ENCODE measurements at regions not wholly inside any gene's neighbourhood (a gene's known extent, or its start where the extent isn't known, plus 50 kb on each side); places are given as distances from the start of the nearest gene placed in this dataset.

DNA sequence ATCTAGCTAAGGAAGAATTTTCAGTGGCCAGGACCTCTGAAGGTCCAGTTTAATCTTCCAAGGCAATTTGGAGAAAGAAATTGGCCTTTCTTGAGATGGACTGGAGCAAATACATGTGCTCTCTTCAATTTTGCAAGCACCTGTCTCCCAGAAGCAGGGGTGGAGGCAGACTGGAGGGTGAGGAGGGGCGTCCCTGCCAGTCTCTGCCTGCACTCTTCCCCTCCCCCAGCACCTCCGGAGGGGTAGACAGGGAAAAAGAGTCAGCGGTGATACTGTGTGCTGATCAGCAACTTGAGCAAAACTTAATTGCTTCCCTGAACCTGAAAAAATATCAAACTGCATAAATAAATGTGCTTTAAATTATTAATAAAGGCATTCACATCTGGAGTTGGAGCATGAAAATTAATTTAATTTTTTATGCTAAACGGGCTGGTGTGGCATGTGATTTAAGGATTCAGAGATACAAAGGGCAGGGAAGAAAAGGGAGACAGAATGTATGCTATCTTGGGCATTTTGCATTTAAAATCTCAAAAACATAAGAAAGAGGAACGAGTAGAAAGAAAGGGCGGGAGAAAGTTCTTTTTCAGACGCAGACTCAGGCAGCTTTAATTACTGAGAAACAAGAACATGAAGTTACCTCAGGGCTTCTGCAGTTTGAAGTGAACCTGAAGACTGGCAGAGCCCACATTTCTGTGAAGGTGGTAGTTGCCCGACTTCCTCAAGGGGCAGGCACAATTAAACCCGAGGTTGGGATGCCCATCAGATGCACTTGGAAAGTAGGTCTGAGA is 319.7 kb downstream of the UACA start:
- peak overlapping the region; percentile 24 for H3K27ac ChIP-seq (replicated peaks)
- H3K4me3 ChIP-seq (replicated peaks; ENCODE audit: insufficient read depth, low read length): no peak overlapping the region
- TF ChIP-seq POLR2AphosphoS5 (IDR thresholded peaks at IDR 0.05; ENCODE audit: low read depth) (no peak), SPI1 (IDR thresholded peaks at IDR 0.05; ENCODE audit: borderline replicate concordance, low read depth) (no peak), GABPA (IDR thresholded peaks at IDR 0.05; ENCODE audit: low read depth) (no peak)
- TF ChIP-seq, protein P1, sequence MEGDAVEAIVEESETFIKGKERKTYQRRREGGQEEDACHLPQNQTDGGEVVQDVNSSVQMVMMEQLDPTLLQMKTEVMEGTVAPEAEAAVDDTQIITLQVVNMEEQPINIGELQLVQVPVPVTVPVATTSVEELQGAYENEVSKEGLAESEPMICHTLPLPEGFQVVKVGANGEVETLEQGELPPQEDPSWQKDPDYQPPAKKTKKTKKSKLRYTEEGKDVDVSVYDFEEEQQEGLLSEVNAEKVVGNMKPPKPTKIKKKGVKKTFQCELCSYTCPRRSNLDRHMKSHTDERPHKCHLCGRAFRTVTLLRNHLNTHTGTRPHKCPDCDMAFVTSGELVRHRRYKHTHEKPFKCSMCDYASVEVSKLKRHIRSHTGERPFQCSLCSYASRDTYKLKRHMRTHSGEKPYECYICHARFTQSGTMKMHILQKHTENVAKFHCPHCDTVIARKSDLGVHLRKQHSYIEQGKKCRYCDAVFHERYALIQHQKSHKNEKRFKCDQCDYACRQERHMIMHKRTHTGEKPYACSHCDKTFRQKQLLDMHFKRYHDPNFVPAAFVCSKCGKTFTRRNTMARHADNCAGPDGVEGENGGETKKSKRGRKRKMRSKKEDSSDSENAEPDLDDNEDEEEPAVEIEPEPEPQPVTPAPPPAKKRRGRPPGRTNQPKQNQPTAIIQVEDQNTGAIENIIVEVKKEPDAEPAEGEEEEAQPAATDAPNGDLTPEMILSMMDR (IDR thresholded peaks at IDR 0.05; ENCODE audit: insufficient read depth, low read length): no peak
- TF ChIP-seq, protein P2, sequence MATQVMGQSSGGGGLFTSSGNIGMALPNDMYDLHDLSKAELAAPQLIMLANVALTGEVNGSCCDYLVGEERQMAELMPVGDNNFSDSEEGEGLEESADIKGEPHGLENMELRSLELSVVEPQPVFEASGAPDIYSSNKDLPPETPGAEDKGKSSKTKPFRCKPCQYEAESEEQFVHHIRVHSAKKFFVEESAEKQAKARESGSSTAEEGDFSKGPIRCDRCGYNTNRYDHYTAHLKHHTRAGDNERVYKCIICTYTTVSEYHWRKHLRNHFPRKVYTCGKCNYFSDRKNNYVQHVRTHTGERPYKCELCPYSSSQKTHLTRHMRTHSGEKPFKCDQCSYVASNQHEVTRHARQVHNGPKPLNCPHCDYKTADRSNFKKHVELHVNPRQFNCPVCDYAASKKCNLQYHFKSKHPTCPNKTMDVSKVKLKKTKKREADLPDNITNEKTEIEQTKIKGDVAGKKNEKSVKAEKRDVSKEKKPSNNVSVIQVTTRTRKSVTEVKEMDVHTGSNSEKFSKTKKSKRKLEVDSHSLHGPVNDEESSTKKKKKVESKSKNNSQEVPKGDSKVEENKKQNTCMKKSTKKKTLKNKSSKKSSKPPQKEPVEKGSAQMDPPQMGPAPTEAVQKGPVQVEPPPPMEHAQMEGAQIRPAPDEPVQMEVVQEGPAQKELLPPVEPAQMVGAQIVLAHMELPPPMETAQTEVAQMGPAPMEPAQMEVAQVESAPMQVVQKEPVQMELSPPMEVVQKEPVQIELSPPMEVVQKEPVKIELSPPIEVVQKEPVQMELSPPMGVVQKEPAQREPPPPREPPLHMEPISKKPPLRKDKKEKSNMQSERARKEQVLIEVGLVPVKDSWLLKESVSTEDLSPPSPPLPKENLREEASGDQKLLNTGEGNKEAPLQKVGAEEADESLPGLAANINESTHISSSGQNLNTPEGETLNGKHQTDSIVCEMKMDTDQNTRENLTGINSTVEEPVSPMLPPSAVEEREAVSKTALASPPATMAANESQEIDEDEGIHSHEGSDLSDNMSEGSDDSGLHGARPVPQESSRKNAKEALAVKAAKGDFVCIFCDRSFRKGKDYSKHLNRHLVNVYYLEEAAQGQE (IDR thresholded peaks at IDR 0.05; ENCODE audit: insufficient replicate concordance, low read depth): no peak
- peak in 1 of 2 experiments; percentile 43 for DNase-seq (ENCODE audit: low read depth in 1 of 2, low spot score in 1 of 2)
- no peaks in the 10 kb centered on the region for H3K27me3 ChIP-seq (ENCODE audit: insufficient read depth, poor library complexity, severe bottlenecking)

DNA sequence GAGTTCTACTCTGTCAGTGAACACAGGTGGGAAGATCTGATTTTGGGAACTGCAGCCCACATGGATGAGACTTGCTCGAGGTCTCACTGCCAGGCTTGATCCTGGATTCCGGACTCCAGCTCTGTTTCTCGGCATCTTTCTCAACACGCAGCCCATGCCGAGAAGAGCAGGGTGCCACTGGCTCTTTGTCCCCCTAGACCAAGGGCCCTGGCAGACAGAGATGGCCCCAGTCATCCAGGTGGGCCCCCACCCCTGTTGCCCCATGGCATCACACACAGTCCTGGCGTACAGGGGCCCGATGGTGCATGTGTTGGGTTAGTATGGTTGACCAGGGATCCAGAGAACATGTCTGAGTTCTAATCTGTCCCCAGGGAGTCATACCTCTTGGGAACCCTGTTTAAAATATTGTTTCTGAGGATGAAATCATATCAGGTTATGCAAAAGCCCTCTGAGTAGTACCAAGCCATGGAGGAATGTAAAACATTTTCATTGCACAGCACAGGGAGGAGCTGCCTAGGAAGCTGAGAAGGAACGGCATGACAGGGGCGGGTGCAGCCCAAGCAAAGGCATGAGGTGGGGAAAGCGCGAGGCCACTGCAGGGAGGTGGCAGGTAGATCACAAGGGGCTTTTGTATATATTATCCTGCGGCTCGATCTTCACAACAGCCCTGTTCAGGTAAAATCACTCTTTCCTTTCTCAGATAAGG is 320.6 kb downstream of the UACA start:
- no peak overlapping the region for H3K27ac ChIP-seq (replicated peaks)
- no peak for TF ChIP-seq GABPA (IDR thresholded peaks at IDR 0.05; ENCODE audit: low read depth)
- TF ChIP-seq POLR2AphosphoS5 (IDR thresholded peaks at IDR 0.05; ENCODE audit: low read depth): no peak
- TF ChIP-seq, protein P1 (IDR thresholded peaks at IDR 0.05; ENCODE audit: insufficient read depth, low read length): no peak
- TF ChIP-seq, protein P2 (IDR thresholded peaks at IDR 0.05; ENCODE audit: insufficient replicate concordance, low read depth): no peak
- no peak for TF ChIP-seq SPI1 (IDR thresholded peaks at IDR 0.05; ENCODE audit: borderline replicate concordance, low read depth)
- no peak for DNase-seq (ENCODE audit: low read depth in 1 of 2, low spot score in 1 of 2)
- no peak overlapping the region for H3K4me3 ChIP-seq (replicated peaks; ENCODE audit: insufficient read depth, low read length)
- no peaks in the 10 kb centered on the region for H3K27me3 ChIP-seq (ENCODE audit: insufficient read depth, poor library complexity, severe bottlenecking)

DNA sequence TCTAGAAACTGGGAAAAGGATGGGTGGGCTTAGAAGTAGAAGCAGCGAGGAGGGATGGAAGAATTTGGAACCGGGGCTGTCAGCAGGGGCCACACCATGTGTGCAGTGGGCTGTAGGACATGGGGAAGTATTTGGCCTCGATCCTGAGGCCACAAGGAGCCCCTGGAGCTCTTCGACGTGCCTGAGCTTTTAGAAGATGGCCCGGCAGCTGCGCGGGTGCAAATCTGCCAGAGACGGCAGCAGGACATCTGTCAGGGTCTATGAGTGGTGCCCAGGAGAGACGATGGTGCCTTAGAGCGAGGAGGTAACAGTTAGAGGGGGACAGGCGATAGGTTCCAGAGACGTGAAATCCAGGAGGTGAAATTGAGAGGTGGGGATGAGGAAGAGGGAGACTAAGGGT is 321.1 kb downstream of the UACA start:
- Histone ChIP-seq H3K27me3 (ENCODE audit: insufficient read depth, poor library complexity, severe bottlenecking) (no peaks in the 10 kb centered on the region), H3K27ac (replicated peaks) (no peak overlapping the region), H3K4me3 (replicated peaks; ENCODE audit: insufficient read depth, low read length) (no peak overlapping the region)
- TF ChIP-seq SPI1 (IDR thresholded peaks at IDR 0.05; ENCODE audit: borderline replicate concordance, low read depth): no peak
- no peak for TF ChIP-seq GABPA (IDR thresholded peaks at IDR 0.05; ENCODE audit: low read depth)
- TF ChIP-seq, protein P2 (IDR thresholded peaks at IDR 0.05; ENCODE audit: insufficient replicate concordance, low read depth): no peak
- no peak for TF ChIP-seq POLR2AphosphoS5 (IDR thresholded peaks at IDR 0.05; ENCODE audit: low read depth)
- TF ChIP-seq, protein P1 (IDR thresholded peaks at IDR 0.05; ENCODE audit: insufficient read depth, low read length): no peak
- DNase-seq (ENCODE audit: low read depth in 1 of 2, low spot score in 1 of 2): no peak
